Left cardiac atrium (tissue), 4 donors: ENCODE measurements at regions not wholly inside any gene's neighbourhood (a gene's known extent, or its start where the extent isn't known, plus 50 kb on each side); places are given as distances from the start of the nearest gene placed in this dataset.
"Not testable (repeated sequence)": the region's sequence is repeated elsewhere in the genome, so short reads cannot be mapped to it uniquely, and the experiment has no call there.

Experiments
- ATAC-seq, 2 donors: fragments of 200-7000 bp; cut with Tn5 transposase; one replicate each; pipeline ENCODE4 v1.9.1; 2020; ENCODE audit warnings: mild to moderate bottlenecking in 2 of 2, moderate library complexity in 2 of 2
- DNase-seq: peaks from one replicate; pipeline ENCODE4 v3.0.0-alpha.2; 2020
- intact Hi-C, 2 donors: fragments of 100-400 bp; cut with DNase I; formaldehyde crosslinking; loops; one replicate each; pipeline versions ENCODE4 v1.14.1 to v1.15.1; 2022 to 2023
- donor health status: DM: no; HTN: yes; CAD: no.
- donor health status: DM: no; HTN: yes; CAD: no; lungs with severe emphysema.
- donor health status: DM: yes; HTN: yes; CAD: no.
- donor health status: Dilated cardiomyopathy.

DNA sequence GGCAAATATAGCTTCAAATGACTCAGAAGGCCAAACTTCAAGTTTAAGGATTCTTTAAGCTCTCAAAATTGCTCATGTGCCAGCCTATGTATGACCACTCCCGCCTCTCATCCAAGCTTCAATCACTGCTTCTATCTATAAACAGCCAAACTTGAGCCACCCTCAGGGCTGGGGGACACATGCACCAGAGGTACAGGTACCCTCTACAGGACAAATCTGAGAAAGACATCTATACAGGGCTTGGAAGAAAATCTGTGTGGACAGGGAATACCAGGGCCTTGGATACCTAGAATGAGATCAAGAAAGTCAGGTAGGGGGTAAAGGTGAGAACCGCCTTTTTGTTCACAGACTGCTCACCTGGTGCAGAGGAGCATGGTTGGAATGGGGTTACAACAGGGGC, 217.9 kb downstream of the ATPSCKMT start:
- no peak for DNase-seq
- no peak for ATAC-seq
- intact Hi-C loops, result no loop called here

DNA sequence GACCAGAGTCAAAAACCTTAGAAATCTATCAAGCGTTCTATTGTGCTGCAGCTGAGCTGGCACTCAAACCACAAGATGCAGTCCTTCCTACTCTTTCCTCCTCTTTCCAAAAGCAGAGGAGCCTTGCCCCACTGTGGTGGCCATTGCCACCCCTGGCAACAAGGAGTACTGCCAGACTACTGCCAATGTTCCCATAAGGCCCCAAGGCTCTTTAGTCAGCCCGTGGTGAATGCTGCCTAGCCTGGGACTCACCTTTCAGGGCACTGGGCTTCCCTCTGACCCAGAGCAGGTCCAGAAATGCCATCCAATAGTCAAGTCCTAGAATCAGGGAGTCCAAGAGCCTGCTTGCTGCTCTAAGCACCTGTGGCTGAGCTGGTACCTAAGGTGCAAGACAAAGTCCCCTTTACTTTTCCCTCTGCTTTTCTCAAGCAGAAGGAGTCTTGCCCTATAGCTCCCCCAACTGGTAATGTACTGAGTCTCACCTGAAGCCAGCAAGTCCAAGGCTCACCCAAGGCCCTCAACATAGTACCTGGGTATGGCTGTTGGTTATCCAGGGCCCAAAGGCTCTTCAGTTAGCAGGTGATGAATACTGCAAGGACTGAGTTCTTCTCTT, 219.4 kb downstream of the ATPSCKMT start:
- no peak for ATAC-seq

DNA sequence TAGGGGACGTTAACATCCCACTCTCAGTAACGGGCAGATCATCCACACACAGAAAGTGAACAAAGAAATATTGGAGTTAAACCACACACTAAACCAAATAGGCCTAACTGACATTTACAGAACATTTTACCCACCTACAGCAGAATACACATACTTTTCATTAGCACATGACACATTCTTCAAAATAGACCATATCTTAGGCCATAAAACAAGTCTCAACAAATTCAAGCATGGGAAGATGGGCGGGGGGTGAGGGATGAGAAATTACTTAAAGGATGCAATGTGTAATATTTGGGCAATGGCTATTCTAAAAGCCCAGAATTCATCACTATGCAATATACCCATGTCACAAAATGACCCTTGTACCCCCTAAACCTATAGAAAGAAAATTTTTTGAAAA, 226.2 kb downstream of the ATPSCKMT start:
- ATAC-seq (no peak), DNase-seq (no peak)
- intact Hi-C loops, result no loop called here

More for the DNA sequence above, 219.4 kb downstream of the ATPSCKMT start:
- intact Hi-C loops, result no loop called here
- no peak for DNase-seq

DNA sequence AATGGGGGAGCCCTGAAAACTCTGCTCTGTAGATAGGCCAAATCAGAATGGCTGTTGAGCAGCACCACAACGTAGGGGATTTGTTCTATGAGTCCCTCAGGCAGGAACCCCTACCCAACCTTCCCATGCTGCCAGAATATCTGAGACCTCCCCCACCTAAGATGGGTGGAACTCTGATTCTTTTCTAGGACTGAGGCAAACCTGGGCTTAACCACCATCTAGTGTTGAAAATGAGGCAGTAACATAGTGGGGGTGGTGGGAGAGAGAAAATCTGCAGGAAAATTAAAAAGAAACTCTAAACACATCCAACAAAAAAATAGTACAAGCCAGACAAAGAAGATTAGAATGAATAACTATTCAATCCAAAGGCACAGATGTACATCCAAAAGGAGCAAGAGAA, 228.4 kb downstream of the ATPSCKMT start:
- no peak for ATAC-seq
- intact Hi-C loops, result no loop called here
- no peak for DNase-seq

DNA sequence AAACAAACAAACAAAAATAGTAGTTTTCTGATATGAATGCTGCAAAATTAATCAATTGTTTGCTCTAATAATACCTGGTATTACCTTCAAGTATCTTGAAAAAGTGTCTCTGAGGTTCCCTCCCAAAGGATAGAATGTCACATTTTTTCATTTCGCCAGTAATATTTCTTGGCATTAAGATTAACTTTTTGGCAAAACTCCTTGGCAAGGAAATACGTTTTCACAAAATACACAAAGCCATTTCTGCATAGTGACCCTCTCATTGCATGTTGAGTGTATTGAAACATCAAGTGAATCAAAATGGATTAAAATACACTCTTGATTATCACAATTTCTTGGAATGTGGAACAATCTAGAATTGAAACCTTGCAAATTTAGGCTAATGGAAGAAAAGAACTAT, 230.5 kb downstream of the ATPSCKMT start:
- intact Hi-C loops, result no loop called here
- no peak for ATAC-seq
- no peak for DNase-seq

DNA sequence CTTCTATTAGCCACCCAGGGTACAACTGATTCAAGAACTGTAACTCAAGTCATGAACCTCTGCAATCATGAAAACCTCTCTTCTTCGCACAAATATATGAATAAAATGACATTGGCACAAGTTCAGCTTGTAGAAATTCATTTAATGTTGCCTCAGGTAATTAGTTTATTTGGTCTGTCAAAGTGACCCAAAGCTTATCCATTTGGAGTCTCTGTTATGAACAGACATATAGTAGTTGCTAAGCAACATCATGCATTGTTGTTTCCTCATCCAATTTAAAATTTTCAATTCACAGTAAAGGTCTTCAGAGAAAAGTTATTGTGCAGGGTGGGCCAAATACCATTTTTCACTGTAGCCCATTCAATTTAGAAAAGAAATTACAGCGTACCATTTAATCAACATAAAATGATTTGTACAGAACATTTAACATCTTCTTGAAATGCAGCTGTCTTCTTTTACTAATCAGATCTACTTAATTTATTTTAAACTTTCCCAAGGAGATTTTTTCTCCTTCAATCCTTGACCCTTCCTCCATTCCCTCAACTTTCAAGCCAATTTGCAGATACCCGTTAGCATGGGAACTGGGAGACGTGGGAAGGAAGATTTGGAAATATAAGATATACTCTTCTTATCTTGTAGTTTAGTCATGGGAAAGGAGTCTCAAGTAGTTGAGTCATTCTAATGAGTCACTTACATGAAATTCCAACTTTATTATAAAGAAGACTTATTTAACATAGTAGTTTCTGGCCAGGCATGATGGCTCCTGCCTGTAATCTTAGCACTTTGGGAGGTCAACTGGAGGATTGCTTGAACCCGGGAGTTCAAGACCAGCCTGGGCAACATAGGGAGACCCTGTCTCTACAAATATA, 231.3 kb downstream of the ATPSCKMT start:
- ATAC-seq (peak in 1 of 2 donors; percentile 88), DNase-seq (no peak)
- intact Hi-C loops, result no loop called here

DNA sequence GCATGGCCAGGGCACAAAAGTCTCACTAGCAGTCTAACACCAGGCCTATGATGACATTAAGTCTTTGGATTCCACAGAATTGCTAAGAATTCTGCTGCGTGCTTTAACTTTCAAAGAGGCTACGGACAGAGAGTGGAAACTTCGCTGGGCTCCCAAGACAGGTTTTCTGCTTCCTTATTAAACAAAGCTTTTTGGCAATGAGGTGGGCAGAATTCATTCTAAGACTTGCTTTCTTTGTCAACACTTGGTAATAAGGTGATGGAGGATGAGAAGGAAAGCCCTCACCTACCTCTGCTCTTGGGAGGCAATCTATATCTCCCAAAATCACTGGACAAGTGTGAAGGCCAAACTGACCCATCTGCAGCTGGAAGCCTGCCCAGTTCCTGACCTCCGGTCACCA, 231.9 kb downstream of the ATPSCKMT start:
- no peak for ATAC-seq

DNA sequence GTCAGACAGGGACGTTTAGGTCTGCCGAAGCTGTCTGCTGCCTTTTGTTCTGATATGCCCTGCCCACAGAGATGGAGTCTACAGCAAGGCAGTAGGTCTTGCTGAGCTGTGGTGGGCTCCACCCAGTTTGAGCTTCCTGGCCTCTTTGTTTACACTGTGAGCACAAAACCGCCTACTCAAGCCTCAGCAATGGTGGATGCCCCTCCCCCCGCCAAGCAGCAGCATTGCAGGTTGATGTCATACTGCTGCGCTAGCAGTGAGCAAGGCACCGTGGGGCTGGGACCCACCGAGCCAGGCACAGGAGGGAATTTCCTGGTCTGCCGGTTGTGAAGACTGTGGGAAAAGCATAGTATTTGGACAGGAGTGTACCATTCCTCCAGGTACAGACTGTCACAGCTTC, 233.1 kb downstream of the ATPSCKMT start:
- ATAC-seq, DNase-seq, intact Hi-C loops: not testable (repeated sequence)

More for the DNA sequence above, 231.9 kb downstream of the ATPSCKMT start:
- intact Hi-C loops, result no loop called here
- no peak for DNase-seq

DNA sequence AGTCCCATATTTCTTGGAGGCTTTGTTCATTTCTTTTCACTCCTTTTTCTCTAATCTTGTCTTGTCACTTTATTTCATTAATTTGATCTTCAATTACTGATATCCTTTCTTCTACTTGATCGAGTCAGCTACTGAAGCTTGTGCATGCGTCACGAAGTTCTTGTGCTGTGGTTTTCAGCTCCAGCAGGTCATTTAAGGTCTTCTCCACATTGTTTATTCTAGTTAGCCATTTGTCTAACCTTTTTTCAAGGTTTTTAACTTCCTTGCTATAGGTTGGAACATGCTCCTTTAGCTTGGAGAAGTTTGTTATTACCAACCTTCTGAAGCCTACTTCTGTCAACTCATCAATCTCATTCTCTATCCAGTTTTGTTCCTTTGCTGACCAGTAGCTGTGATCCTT, 234.0 kb downstream of the ATPSCKMT start:
- intact Hi-C loops, ATAC-seq, DNase-seq: not testable (repeated sequence)

DNA sequence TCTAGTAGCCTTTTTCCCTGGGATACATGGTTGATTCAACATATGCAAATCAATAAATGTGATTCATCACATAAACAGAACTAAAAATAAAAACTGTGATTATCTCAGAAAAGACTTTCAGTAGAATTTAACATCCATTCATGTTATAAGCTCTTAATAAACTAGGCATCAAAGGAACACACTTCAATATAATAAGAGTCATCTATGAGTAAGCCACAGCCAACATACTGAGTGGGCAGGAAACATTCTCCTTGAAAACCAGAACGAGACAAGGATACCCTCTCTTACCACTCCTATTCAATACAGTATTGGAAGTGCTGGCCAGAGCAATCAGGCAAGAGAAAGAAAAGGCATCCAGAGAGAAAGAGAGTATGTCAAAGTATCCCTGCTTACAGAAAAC, 239.9 kb downstream of the ATPSCKMT start:
- no peak for ATAC-seq
- intact Hi-C loops, result no loop called here

DNA sequence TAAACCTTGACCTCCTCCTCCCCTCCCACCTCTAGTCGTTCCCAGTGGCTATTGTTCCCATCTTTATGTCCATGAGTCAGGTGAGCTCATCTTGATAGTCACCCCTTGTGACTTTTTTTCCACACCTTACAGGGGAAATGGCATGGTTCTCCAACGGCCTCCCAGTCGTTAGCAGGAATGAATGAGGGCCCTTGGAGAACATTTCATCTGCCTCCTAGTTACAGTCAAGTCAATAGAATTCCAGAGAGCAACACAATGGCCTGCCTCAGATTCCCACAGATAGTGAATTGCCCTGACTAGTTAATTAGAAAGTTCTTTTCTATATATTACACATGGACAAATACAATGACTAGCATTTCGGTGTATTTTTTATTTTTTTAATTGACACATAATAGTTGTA, 262.6 kb downstream of the ATPSCKMT start:
- intact Hi-C loops, result no loop called here
- DNase-seq (no peak), ATAC-seq (no peak)

More for the DNA sequence above, 239.9 kb downstream of the ATPSCKMT start:
- no peak for DNase-seq

DNA sequence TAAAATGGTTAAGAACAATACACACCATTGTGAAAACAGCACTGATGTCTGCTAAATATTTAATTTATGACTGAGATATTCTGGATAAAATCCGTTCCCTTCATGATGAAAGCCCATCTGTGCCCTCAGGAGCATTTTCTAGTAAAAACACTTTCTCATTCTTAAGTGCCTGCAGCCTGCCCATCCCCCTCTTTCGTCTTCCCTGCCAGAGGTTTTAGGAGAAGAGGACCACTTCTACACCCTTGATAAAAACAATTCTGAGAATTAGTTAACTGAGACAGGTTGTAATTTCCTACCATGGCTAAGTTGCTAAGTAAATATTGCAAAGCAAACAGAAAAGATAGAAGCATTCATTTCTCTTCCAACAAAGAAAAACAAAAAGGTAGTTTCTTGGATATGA, 272.6 kb downstream of the ATPSCKMT start:
- intact Hi-C loops, result no loop called here
- ATAC-seq (no peak), DNase-seq (no peak)

DNA sequence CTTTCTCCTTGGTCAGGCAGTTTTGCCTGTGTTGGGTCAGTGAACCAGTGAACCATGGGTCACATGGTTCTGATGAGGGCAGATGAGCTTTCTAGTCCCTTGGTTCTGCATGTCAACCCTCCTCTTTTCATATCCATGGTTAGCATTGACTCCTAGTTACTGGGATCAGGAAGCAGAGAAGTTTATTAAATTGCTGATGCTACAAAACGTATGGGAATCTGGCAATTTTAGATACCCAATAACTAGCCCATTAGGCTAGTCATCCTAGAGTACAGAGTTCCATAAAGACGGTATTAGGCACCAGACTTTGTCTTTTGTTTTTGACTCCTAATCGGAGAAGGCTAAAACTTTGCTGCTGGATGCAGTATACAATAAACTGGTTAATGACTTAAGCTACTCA, 273.1 kb downstream of the ATPSCKMT start:
- ATAC-seq (no peak), DNase-seq (no peak)
- intact Hi-C loops, result no loop called here

DNA sequence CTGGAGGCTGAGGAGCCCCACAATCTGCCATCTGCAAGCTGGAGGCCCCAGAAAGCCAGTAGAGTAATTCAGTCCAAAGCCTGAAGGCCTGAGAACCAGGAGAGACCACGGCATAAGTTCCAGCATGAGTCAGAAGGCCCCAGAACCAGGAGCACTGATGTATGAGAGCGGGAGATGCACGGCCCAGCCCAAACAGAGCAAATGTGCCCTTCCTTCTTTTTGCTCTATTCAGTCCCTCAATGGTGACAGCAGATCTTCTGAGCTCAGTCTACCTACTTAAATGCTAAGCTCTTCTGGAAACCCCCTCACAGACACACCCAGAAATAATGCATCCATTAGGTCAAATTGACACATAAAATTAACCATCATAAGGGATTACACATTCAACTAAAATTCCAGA, 277.6 kb downstream of the ATPSCKMT start:
- ATAC-seq (no peak), DNase-seq (no peak)
- intact Hi-C loops, result no loop called here

DNA sequence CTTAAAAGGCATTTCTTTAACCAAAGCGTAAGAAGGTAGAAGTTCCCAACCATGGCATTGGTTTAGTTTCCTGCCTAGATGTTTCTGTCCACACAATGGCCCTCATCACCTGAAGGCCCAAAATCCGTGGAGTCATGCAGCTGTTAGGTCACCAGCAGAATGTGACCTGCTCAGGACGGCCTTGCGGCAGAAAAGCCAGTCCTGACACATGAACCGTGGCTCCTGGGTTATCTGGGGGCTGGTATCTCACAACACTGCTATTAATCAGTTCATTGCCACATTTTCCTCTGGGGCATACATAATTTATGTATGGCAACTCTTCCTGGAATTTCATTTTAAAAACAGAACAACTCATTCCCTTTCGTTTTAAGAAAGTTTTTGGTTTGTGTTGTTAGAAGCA, 278.4 kb downstream of the ATPSCKMT start:
- ATAC-seq (no peak), DNase-seq (no peak)
- intact Hi-C loops, result no loop called here

DNA sequence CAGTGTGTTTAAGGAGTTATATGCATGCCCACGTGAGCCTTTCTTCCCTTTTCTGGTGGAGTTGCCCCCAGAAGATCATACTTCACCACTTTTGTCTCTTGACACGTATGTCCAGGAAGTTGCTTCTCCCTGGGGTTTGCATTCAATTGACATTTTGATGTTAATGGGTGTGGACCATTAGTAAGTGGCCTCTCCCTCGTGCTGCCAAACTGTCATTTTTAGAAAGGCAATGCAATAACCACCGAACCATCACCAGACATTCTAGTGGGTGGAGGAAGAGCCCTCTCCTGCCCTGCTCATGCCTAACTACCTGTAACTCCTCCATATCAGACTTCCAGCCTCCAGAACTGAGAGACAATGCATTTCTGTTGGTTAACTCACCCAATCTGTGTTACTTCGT, 290.8 kb downstream of the ATPSCKMT start:
- no peak for DNase-seq
- intact Hi-C loops, result no loop called here
- ATAC-seq, result no peak

DNA sequence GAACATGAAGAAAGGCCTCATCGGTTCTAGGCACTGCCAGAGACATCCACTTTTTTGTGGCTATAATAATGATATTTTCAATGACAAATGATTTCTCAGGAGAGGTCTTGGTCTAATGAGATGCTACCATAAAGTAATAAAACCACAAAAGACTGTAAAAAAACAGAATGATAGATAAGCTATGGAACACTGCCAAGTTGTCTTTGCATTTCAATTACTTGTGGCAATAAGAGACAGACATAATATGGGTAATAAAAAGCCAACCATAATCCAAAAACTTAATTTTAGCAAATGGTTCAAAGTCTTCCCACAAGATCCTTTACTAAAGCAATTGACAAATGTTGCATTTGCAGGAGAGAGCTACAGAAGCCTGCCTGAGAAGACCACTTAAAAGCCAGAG, 292.5 kb downstream of the ATPSCKMT start:
- intact Hi-C loops, result no loop called here
- DNase-seq (no peak), ATAC-seq (no peak)

DNA sequence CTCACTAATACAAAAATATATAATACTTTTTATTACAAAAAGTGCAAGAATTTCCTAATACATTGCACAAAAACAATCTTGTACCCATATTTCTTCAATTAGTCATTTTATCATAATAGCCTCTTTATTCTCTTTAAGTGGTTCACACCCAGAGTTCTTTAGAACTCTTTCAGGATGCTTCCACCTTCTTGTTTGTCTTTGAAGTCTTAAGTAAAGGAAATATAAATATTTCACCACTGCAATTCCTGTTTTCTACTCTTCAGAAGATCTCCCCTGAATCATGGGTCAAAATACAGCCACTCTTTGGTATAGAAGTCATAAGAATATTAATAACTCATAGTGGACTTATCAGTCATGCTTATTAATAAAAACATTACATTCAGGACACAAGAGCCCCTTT, 293.0 kb downstream of the ATPSCKMT start:
- DNase-seq (no peak), ATAC-seq (no peak)
- intact Hi-C loops, result no loop called here

DNA sequence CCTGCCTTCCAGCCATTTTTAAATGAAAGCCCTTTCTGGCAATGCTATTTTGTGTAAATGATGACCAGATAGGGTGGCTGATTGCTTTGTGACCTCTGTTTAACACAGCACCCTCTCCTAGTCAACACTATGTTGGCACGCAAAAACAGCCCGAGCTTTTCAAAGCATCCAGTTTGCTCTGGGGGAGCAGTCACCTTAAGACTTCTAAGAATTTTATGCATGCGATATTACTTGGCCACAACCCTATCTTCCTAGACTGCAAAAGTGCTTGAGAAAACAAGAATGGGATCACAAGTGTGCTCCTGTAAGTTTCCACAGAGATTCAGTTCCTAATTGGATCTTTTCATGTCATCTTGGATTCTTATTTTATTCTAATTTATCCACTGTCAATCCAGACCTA, 294.1 kb downstream of the ATPSCKMT start:
- intact Hi-C loops, result no loop called here
- DNase-seq (no peak), ATAC-seq (no peak)

DNA sequence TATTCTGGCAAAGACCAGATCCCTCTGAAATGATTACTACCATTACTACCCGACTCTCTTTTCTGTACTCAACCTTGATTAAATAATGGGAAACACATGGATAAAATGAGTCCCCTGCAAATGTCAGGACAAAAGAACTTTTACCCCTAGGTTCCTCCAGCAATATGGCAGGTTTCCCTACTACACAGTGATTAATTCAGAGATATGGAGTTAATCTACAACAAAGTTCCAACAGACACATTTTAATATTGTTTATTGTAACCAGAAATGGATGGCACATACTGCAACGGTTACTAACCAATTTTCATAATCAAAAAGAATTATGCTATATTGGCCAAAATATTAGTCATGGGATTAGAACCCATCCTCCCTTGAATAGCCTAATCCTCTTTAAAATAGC, 294.8 kb downstream of the ATPSCKMT start:
- no peak for ATAC-seq
- intact Hi-C loops, result no loop called here

DNA sequence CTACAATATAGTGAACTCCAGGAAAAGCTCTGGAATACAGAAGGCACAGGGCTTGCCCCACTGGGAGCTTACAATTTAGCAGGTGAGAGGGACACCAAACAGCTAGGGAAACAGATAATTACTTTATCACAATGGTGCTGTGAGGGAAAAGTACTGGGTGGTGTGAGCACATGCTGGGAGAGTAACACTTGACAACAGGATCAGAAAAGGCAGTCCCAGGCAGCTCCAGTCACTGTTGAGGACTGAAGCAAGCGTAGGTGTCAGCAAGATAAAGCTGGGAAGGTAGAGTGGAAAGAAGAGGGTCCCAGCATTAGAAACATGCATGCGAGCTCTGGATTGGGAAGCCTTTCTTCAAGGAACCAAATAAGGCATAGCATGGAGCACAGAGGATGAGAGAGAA, 296.0 kb downstream of the ATPSCKMT start:
- DNase-seq (no peak), ATAC-seq (no peak)
- intact Hi-C loops, result no loop called here

More for the DNA sequence above, 294.8 kb downstream of the ATPSCKMT start:
- DNase-seq, result no peak
